Smooth muscle cell (in vitro differentiated cells): ENCODE measurements at regions not wholly inside any gene's neighbourhood (a gene's known extent, or its start where the extent isn't known, plus 50 kb on each side); places are given as distances from the start of the nearest gene placed in this dataset.
A peak's percentile ranks its signal among the peaks of the same experiment; 100 is the strongest.

Source experiments
- DNase-seq: peaks from one replicate; lab custom pipeline; 2025; ENCODE audit not compliant: unreplicated experiment; lab: John Stamatoyannopoulos, UW
- H2AFZ ChIP-seq: fragments of 200-600 bp; sonication (generic); 2 replicates; pipeline ENCODE4 v1.6.0; 2016; ENCODE audit warnings: antibody characterized with exemption, low read depth, mild to moderate bottlenecking
- H3F3A ChIP-seq: fragments of 200-600 bp; sonication (generic); 2 replicates; pipeline ENCODE4 v1.6.0; 2017; ENCODE audit warnings: antibody characterized with exemption, low read depth
- H3K27ac ChIP-seq: fragments of 200-600 bp; sonication (generic); 2 replicates; pipeline ENCODE4 v1.5.1; 2016; ENCODE audit warnings: low read depth, mild to moderate bottlenecking
- H3K27me3 ChIP-seq: fragments of 200-600 bp; sonication (generic); 2 replicates; pipeline ENCODE4 v1.6.1; 2016; ENCODE audit warnings: low read depth, mild to moderate bottlenecking
- H3K36me3 ChIP-seq: fragments of 200-600 bp; sonication (generic); 2 replicates; pipeline ENCODE4 v1.5.1; 2016; ENCODE audit warnings: low read depth
- H3K4me1 ChIP-seq: fragments of 200-600 bp; sonication (generic); 2 replicates; pipeline ENCODE4 v1.5.1; 2016; ENCODE audit warnings: low read depth
- H3K4me2 ChIP-seq: fragments of 200-600 bp; sonication (generic); 2 replicates; pipeline ENCODE4 v1.6.0; 2016; ENCODE audit warnings: mild to moderate bottlenecking
- H3K4me3 ChIP-seq: fragments of 200-600 bp; sonication (generic); 2 replicates; pipeline ENCODE4 v1.5.1; 2016; ENCODE audit warnings: mild to moderate bottlenecking
- H3K79me2 ChIP-seq: fragments of 200-600 bp; sonication (generic); 2 replicates; pipeline ENCODE4 v1.6.0; 2016; ENCODE audit warnings: low read depth, mild to moderate bottlenecking
- H3K9ac ChIP-seq: fragments of 200-600 bp; sonication (generic); 2 replicates; pipeline ENCODE4 v1.6.0; 2016; ENCODE audit warnings: low read depth
- H3K9me3 ChIP-seq: fragments of 200-600 bp; sonication (generic); replicated peaks from 2 replicates; pipeline ENCODE4 v1.5.1; 2016; ENCODE audit warnings: low read depth
- H4K20me1 ChIP-seq: fragments of 200-600 bp; sonication (generic); 2 replicates; pipeline ENCODE4 v1.6.0; 2016; ENCODE audit warnings: low read depth
- CTCF ChIP-seq: fragments of 200-600 bp; sonication (generic); IDR thresholded peaks from 2 replicates; pipeline ENCODE4 v1.5.1; 2017; ENCODE audit warnings: borderline replicate concordance, mild to moderate bottlenecking, antibody characterized with exemption; ENCODE audit not compliant: insufficient read depth, poor library complexity, severe bottlenecking
- WGBS: methylation state at CpG from one replicate; pipeline ENCODE4 v1.1.7; 2016; ENCODE audit warnings: low lambda C conversion rate; 5-methylcytosine and 5-hydroxymethylcytosine counted together

- no peaks in the 10 kb centered on the region for H3K4me1 ChIP-seq
- H3K27me3 ChIP-seq, result no peaks in the 10 kb centered on the region
- H3K4me2 ChIP-seq, result no peak overlapping the region
- H3K27ac ChIP-seq, result no peak overlapping the region
- H4K20me1 ChIP-seq, result no peaks in the 10 kb centered on the region
- no peaks in the 10 kb centered on the region for H3K36me3 ChIP-seq
- peaks cover 12% of the 10 kb centered on the region for H3F3A ChIP-seq
- H3K79me2 ChIP-seq, result no peaks in the 10 kb centered on the region
- H3K9me3 ChIP-seq, result peaks cover 7% of the 10 kb centered on the region
- H3K4me3 ChIP-seq, result no peak overlapping the region
- no peak for TF ChIP-seq CTCF
- 83% methylated on average over 5 of the region's 5 CpGs for WGBS
- no peak overlapping the region for H2AFZ ChIP-seq
- no peak for DNase-seq
- no peak overlapping the region for H3K9ac ChIP-seq
Observed at GRCh38 chr2:236884569-236885175, 201.0 kb upstream of the COPS8 start.

- Histone ChIP-seq H3K27me3 (no peaks in the 10 kb centered on the region), H3K36me3 (no peaks in the 10 kb centered on the region), H3K27ac (no peak overlapping the region), H3K9me3 (peaks cover 7% of the 10 kb centered on the region), H3K4me3 (no peak overlapping the region), H3K4me2 (no peak overlapping the region), H3K4me1 (no peaks in the 10 kb centered on the region), H3F3A (peaks cover 12% of the 10 kb centered on the region), H2AFZ (no peak overlapping the region), H3K9ac (no peak overlapping the region), H3K79me2 (no peaks in the 10 kb centered on the region), H4K20me1 (no peaks in the 10 kb centered on the region)
- WGBS, result 80% methylated on average over 8 of the region's 8 CpGs
- no peak for DNase-seq
- no peak for TF ChIP-seq CTCF
Observed at GRCh38 chr2:236886456-236886855, 199.2 kb upstream of the COPS8 start.

- H3K79me2 ChIP-seq, result no peaks in the 10 kb centered on the region
- H3K27ac ChIP-seq, result peak overlapping the region; percentile 97
- H4K20me1 ChIP-seq, result no peaks in the 10 kb centered on the region
- H3K4me2 ChIP-seq, result peak overlapping the region; percentile 67
- WGBS, result 42% methylated on average over 6 of the region's 6 CpGs
- H2AFZ ChIP-seq, result peak overlapping the region; percentile 15
- H3K9me3 ChIP-seq, result no peaks in the 10 kb centered on the region
- no peak for DNase-seq
- no peaks in the 10 kb centered on the region for H3K4me1 ChIP-seq
- peak overlapping the region; percentile 79 for H3K9ac ChIP-seq
- H3K4me3 ChIP-seq, result no peak overlapping the region
- TF ChIP-seq CTCF, result no peak
- peaks cover 12% of the 10 kb centered on the region for H3F3A ChIP-seq
- H3K36me3 ChIP-seq, result no peaks in the 10 kb centered on the region
- H3K27me3 ChIP-seq, result no peaks in the 10 kb centered on the region
Observed at GRCh38 chr2:236887531-236887930, 198.2 kb upstream of the COPS8 start.
